Testis (tissue), 2 donors: ENCODE measurements at regions not wholly inside any gene's neighbourhood (a gene's known extent, or its start where the extent isn't known, plus 50 kb on each side); places are given as distances from the start of the nearest gene placed in this dataset.

Source experiments
- CTCF ChIP-seq, 3 experiments: fragments of 450-650 bp in 2 of 3; fragments of 200-600 bp in 1 of 3; sonication (generic) in 1 of 3; IDR thresholded peaks; one replicate each; pipeline ENCODE4 v1.5.1; 2016 to 2019; ENCODE audit warnings: antibody characterized with exemption in 3 of 3, mild to moderate bottlenecking in 2 of 3, moderate library complexity in 1 of 3
- POLR2A ChIP-seq: fragments of 450-650 bp; IDR thresholded peaks from one replicate; pipeline ENCODE4 v1.6.1; 2017; ENCODE audit warnings: antibody characterized with exemption, mild to moderate bottlenecking, moderate library complexity

- TF ChIP-seq CTCF (IDR thresholded peaks at IDR 0.05) (no peak), POLR2A (no peak)
Observed at GRCh38 chr15:97459771-97460170, 500.7 kb upstream of the ARRDC4 start.
